ENCODE measurements at regions not wholly inside any gene's neighbourhood (a gene's known extent, or its start where the extent isn't known, plus 50 kb on each side); places are given as distances from the start of the nearest gene placed in this dataset.

- no peak; the same call in 1 of the 2 replicates for TF ChIP-seq KLF1 (tag; IDR thresholded peaks at IDR 0.05)
- peak; percentile 73 for TF ChIP-seq DPF2 (IDR thresholded peaks at IDR 0.05)
- TF ChIP-seq ZNF146 (CRISPR knock-in tag; IDR thresholded peaks at IDR 0.05; ENCODE audit: unreplicated experiment) = no peak
- TF ChIP-seq CBX1 (IDR thresholded peaks at IDR 0.05; ENCODE audit: low read depth) = no peak
- TF ChIP-seq KLF10 (CRISPR knock-in tag; IDR thresholded peaks at IDR 0.05) = no peak
- TF ChIP-seq OTX1 (CRISPR knock-in tag; IDR thresholded peaks at IDR 0.05) = no peak
- no peak for TF ChIP-seq FOXA1 (IDR thresholded peaks at IDR 0.05; ENCODE audit: borderline replicate concordance)
- peak; percentile 40; the same call in 1 of the 2 replicates for TF ChIP-seq NCOR1 (IDR thresholded peaks at IDR 0.05)
- TF ChIP-seq E2F6 (IDR thresholded peaks at IDR 0.05; ENCODE audit: borderline replicate concordance in 1 of 2, extremely low read depth in 1 of 2, insufficient read depth in 1 of 2, insufficient read length in 1 of 2, low read depth in 1 of 2, low read length in 1 of 2, poor library complexity in 1 of 2, severe bottlenecking in 1 of 2) = peak; percentile 75 to 91
- peak; percentile 77; the same call in 1 of the 2 replicates for TF ChIP-seq ZNF175 (CRISPR knock-in tag; IDR thresholded peaks at IDR 0.05; ENCODE audit: low read depth)
- TF ChIP-seq, protein P1, sequence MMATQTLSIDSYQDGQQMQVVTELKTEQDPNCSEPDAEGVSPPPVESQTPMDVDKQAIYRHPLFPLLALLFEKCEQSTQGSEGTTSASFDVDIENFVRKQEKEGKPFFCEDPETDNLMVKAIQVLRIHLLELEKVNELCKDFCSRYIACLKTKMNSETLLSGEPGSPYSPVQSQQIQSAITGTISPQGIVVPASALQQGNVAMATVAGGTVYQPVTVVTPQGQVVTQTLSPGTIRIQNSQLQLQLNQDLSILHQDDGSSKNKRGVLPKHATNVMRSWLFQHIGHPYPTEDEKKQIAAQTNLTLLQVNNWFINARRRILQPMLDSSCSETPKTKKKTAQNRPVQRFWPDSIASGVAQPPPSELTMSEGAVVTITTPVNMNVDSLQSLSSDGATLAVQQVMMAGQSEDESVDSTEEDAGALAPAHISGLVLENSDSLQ (IDR thresholded peaks at IDR 0.05) = peak; percentile 60
- TF ChIP-seq ATF1 (CRISPR knock-in tag; IDR thresholded peaks at IDR 0.05) = no peak
- 0 out of 2 replicates have a peak, but pooled peaks have one; percentile 10 for TF ChIP-seq ATF1 (tag; IDR thresholded peaks at IDR 0.05)
- TF ChIP-seq, protein P2, sequence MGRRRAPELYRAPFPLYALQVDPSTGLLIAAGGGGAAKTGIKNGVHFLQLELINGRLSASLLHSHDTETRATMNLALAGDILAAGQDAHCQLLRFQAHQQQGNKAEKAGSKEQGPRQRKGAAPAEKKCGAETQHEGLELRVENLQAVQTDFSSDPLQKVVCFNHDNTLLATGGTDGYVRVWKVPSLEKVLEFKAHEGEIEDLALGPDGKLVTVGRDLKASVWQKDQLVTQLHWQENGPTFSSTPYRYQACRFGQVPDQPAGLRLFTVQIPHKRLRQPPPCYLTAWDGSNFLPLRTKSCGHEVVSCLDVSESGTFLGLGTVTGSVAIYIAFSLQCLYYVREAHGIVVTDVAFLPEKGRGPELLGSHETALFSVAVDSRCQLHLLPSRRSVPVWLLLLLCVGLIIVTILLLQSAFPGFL (CRISPR knock-in tag; IDR thresholded peaks at IDR 0.05) = no peak
- TF ChIP-seq USF1 (CRISPR knock-in tag; IDR thresholded peaks at IDR 0.05) = peak; percentile 72
- TF ChIP-seq RBM14 (IDR thresholded peaks at IDR 0.05; ENCODE audit: borderline replicate concordance, insufficient read depth, low read depth, low read length) = no peak
- no peak; the same call in 1 of the 2 replicates for TF ChIP-seq KLF16 (IDR thresholded peaks at IDR 0.05)
- TF ChIP-seq SOX6 (IDR thresholded peaks at IDR 0.05) = 0 out of 2 replicates have a peak, but pooled peaks have one; percentile 32
- TF ChIP-seq SRSF7 (optimal IDR thresholded peaks at IDR 0.05; ENCODE audit: low read depth, low read length) = no peak
- peak; percentile 22; the same call in 1 of the 2 replicates for TF ChIP-seq SMAD4 (CRISPR knock-in tag; conservative IDR thresholded peaks at IDR 0.05)
- no peak for TF ChIP-seq TARDBP (IDR thresholded peaks at IDR 0.05)
- no peak for TF ChIP-seq PML (IDR thresholded peaks at IDR 0.05; ENCODE audit: low read length)
- TF ChIP-seq TRIM28 (IDR thresholded peaks at IDR 0.05) = no peak
- TF ChIP-seq, protein P3, sequence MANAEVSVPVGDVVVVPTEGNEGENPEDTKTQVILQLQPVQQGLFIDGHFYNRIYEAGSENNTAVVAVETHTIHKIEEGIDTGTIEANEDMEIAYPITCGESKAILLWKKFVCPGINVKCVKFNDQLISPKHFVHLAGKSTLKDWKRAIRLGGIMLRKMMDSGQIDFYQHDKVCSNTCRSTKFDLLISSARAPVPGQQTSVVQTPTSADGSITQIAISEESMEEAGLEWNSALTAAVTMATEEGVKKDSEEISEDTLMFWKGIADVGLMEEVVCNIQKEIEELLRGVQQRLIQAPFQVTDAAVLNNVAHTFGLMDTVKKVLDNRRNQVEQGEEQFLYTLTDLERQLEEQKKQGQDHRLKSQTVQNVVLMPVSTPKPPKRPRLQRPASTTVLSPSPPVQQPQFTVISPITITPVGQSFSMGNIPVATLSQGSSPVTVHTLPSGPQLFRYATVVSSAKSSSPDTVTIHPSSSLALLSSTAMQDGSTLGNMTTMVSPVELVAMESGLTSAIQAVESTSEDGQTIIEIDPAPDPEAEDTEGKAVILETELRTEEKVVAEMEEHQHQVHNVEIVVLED (CRISPR knock-in tag; IDR thresholded peaks at IDR 0.05) = no peak
- no peak for TF ChIP-seq NR3C1 (CRISPR knock-in tag; IDR thresholded peaks at IDR 0.05)
- TF ChIP-seq GABPB1 (CRISPR knock-in tag; IDR thresholded peaks at IDR 0.05) = no peak
- TF ChIP-seq ZNF224 (CRISPR knock-in tag; IDR thresholded peaks at IDR 0.05) = no peak
Measured at GRCh38 chr14:100406505-100407131, 83.5 kb downstream of the SLC25A47 start (continued).
